GM21723 (cell line): ENCODE measurements at regions not wholly inside any gene's neighbourhood (a gene's known extent, or its start where the extent isn't known, plus 50 kb on each side); places are given as distances from the start of the nearest gene placed in this dataset.
"Not testable (repeated sequence)": the region's sequence is repeated elsewhere in the genome, so short reads cannot be mapped to it uniquely, and the experiment has no call there.

Experiments used
- ATAC-seq: cut with Tn5 transposase; IDR thresholded peaks from one replicate; pipeline ENCODE4 v1.9.1; 2021; ENCODE audit warnings: mild to moderate bottlenecking, moderate library complexity; ENCODE audit not compliant: unreplicated experiment

DNA sequence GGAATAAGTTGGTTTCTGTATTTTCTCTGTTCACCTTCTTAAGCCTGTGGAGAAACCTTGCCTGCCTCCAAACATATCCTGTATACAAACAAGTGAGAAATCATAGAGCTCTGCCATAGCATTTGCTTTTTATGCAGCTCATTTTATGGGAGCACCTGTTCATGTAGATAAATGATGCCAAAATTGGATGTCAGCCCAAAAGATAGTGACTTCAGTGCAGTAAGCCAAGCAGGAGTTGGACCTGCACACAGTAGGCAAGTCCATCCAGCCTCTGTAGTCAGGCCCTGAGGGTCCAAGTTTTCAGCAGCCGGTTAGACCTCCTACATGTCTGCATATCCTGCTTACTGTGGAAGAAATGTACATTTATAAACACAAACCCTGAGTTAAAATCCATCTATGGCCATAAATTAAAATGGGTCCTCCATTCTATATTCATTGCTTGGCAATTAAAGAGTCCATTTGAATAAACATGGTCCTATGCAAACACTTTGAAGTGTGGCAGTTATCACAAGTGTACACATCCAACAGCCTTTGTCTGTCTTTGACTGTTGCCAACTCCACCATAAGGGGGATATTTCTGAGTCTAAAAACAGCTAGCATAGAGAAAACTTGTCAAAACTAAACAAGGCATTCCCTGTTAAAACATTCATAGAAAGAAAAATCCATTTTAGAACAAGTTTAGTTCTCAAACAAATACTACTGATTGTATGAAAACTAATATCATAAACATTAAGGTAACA lies 847.8 kb downstream of the RPS29 start:
- no peak for ATAC-seq

DNA sequence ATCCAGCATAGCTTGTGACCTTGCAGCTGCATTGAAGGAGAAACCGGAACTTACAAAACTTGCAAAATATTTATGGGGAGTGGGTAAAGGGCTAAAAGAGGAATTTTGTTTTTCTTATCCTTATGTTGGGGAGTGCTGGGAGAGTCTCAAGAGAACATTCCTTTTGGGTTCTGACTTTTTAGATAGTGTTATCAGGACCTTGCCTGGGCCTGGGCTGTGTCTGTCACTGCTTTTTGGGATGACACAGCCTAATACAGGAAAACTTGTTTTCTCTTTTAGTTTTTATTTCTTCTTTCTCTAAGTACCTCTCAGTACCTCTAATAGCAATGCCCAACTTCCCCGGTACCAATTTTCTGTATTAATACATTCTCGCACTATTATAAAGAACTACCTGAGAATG lies 850.6 kb downstream of the RPS29 start:
- no peak for ATAC-seq

DNA sequence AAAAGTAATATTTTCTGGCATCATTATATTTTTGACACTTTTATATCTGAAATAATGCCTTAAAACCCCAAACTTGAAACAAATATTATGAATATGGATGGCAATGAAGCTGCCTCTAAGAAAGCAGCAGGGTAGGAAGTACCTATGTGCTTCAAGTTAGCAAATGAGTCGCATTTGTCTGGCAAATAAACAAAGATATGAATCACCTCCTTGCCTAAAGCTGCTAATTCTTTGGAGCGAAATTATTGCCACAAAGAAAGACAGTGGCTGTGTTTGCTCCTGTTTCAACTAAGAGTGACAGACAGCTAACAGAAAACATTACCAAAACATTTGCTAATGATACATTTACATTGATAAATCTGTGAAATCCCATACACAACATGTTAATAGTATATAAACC lies 854.9 kb downstream of the RPS29 start:
- ATAC-seq: no peak

DNA sequence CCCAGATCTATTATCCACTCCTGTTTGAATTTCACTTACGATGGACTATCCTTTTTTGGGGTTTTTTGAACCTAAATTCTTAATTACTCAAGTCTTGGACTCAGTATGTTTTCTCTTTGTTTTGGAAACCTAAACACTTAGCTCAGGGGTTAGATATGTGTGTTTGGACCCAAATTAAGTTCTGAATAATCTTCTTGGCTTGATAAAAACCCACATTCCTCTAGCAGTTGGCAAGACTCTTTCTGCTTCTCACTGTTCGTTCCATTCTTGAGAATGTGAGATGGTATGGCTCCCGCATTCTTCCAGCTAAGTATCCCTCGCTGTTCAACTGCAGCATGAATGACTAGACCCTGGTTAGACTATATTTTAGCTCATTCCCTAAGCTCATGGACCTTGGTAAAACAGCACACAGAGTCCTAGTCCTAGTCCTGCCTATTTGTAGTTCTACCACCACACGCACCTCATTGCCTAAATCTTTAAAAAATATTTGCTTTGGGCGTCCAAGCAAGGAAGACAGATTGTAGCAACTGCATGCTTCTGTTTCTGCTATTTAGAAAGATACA lies 860.0 kb downstream of the RPS29 start:
- ATAC-seq: no peak

DNA sequence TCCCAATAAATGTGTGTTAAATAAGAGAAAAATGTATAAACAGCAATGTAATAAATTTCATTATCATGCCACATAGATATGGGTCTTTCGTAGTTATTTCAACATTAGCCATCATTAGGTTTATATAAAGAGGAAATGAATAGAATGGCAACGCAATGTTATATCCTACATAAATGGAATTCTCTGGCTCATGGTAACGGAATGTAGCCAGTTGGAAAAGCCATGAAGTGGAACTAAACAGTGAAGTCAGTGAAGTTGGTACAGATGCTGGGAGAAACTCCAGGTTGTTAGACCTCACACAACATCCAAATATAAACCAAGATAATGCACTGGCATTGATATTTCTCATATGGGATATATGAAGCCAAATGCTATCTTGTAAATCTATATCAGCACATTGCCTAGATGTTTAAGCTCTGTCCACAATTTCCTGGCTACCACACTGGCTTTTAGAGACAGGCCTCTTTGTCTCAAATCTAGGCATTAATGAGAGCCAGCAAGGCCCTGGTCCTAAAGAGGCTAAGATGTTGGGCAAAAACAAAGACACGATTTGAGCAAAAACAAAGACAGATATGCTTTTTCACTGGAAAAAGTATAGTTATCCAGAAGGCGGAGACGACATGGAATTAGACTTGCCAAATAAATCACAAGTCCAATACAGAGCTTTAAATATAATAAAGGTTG lies 861.0 kb downstream of the RPS29 start:
- ATAC-seq: no peak

DNA sequence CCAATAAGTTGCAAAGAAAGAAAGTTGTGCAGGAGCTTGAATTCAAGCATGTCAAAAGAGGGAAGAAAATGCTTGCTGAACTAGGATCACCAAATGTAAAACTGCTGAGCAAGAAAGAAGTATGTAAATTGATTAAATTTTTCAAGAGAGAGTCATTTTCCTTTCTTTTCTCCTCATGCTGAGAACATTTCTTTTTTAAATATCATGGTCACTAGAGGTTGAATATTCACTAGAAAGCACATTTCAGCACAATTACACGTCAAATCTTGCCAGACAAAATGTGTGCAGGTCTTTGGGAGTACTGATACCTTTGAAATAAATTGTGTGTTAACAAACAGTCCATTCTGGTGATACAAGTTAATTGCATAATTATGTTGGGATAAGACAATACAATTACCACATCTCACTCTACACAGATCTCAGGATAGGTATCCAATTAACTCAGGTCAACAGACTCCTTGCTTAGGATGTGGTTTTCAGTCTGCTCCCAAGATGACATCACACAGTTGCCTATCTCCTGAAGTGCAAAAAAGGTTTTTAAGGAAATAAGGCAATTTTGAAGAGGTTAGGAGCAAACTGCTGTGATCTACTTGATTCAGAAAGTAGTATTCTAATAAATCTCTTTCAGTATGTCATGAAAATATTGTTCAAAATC lies 862.2 kb downstream of the RPS29 start:
- no peak for ATAC-seq

DNA sequence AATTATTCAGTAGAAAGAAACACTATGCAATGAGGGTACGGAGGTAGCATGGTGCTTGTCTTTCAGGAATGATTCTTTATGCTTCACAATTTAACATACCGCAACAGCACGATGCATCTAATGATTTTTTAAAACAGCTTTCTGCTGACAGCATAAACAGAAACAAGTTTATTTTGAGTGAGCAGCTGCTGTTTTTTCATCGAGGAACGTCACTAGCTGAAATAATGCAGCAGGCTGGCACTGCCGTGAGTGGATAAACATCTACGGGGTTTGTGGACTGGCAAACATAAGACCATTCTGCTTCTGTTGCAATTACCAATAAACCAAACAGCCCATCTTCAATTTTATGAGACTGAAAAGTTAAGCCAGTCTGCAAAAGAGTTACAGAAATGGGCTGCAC lies 871.8 kb downstream of the RPS29 start:
- no peak for ATAC-seq

DNA sequence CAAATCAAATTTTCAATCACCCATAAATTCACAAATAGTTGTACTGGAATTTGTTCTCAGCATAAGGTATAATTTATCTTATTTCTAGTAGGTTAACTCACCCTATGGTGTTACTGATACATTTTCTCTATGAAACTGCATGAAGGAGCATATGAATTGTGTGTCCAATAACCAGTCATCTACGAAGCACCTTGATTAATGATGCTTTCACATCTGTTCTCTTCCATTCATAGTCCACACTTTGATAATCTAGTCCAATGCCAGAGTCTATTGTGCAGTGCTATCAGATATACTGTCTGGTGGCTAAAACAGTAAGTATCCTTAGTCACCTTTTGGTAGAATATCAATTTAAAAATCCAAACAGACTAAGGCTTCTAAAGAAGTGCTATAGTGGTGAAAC lies 876.0 kb downstream of the RPS29 start:
- no peak for ATAC-seq

DNA sequence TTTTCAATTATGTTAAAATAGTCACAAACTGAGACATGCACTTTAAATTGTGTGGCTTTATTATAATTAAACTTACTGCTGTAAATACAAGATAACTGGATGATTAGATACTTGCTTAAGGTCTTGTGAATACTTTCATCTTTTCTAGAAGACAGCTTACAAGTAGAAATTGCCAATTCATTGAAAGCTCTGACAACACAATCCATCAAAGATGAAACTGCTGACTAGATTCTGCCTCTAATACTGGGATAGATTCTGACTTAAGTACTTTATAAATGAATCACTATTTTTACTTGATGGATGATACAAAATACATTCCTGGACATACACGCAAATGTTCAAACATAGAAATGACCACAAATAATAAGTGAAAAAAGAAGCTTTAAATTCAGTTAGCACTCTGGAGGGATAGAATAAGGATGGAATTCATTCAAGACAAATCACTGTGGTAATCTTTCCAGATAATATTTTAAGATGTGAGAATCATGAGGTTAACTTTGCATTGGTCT lies 876.8 kb downstream of the RPS29 start:
- no peak for ATAC-seq

DNA sequence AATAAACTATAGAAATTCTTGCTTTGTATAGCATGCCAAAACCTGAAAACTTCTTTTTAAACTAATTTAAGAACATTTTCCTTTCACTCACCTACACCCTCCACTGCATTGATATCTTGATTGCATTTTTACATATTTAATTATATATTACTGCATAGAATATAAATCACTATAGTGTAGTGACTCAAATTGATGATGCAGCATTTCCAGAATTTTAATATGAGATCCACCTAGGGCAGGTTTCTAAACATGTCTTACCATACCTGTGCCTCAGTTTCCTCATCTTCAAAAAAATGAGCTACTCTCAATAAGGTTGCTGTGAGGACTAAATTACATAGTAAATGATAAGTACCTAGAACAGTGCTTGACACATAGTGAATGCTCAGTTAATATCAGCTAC lies 881.5 kb downstream of the RPS29 start:
- ATAC-seq: no peak

DNA sequence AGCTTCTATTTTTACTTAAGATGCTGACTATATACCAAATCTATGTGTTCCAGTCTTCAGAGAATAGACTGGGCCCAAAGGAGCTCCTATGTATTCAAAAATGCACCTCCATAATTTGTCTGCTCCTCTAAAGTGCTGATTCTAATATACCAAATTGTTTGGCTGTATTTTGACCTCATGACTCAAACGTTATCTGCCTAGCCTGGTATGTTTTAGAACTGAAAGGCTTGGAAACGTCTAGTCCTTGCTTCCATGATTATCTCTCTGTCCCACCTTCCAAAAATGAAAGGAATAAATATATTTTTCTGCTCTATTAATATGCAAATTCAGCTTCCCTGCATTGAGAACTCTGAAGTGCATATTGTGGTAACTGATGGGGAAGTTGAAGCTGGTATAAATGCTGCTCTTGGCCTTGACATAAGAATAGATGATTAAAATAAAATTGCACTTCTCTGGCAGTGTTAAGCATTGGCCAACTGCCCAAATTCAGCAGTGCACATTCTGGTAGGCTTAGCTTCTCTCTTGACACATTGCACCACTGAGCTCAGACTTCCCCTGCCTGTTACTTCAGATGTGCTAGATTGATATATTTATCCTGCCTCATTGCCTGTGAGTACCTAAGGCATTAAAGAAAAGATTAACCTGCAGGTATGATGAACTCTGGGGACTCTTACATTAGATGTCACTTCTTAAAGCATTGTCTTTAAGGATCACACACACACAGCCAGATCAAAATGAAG lies 882.3 kb downstream of the RPS29 start:
- no peak for ATAC-seq

DNA sequence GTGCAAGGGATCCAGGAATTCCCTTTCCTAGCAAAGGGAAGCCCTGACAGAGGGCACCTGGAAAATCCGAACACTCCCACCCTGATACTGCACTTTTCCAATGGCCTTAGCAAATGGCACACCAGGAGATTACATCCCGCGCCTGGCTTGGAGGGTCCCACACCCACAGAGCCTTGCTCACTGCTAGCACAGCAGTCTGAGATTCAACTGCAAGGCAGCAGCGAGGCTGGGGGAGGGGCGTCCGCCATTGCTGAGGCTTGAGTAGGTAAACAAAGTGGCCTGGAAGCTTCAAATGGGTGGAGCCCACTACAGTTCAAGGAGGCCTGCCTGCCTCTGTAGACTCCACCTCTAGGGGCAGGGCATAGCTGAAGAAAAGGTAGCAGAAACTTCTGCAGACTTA lies 888.8 kb downstream of the RPS29 start:
- not testable (repeated sequence) for ATAC-seq

DNA sequence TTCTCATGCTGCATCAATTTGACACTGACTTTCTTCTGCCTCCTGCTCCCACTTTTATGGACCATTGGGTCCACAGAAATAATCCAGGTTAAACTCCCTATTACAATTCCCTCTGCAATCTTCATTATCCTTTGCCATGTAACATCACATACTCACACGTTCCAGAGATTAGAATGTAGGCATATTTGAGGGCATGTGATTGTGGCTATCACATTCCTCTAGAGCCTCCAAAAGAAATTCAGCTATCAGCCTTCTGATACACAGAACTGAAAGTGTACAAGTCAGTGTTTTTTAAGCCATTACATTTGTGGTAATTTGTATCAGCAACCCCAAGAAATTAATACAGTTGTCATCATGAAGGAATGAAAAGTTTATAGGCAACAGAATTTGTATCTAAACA lies 892.4 kb downstream of the RPS29 start:
- no peak for ATAC-seq

DNA sequence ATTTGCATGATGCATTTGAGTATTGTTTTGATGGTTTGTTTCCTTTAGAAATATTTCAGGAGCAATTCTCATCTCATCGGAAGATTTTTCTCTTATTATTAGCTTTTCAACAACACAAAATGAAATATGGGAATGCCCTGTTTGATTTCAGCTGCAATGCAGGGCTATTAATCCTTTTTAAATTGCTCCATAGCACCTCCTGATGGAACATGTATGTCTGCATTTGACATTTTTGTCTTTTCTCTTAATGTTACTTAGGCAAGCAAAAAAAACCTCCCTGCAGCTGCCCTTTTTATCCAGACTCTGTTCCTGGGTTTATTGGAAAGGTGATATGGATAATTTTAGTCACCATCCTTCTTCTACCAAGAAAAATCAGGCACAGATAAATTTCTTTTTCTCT lies 895.8 kb downstream of the RPS29 start:
- ATAC-seq: no peak

DNA sequence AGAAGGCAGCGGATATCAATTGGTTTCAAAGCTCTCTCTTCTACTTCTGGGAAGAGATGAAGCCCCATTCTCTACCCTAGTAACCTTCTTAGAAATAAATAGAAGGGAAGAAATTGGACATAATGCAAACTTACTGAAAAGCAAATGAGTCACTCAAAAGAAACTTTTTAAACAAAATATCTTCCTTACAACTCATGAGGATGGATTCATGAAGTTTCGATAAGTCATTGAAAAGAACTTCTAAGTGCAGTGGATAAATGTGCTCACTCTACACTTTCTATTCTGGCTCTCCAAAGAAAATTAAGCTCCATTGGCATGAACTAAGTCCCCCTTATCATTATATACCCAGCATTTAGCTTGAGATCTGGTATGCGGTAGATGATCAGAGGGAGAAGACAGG lies 899.5 kb downstream of the RPS29 start:
- ATAC-seq: no peak

DNA sequence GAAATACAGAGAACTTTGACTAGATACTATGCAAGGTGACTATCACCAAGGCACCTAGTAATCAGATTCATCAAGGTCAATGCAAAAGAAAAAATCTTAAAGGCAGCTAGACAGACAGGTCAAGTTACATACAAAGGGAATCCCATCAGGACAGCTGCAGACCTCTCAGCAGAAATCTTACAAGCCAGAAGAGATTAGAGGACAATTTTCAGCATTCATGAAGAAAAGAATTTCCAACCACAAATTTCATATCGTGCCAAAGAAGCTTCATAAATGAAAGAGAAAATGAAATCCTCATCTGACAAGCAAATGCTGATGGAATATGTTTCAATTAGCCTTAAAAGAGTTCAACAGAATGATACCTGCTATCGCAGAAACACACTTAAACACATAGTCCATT lies 913.7 kb downstream of the RPS29 start:
- ATAC-seq: no peak

DNA sequence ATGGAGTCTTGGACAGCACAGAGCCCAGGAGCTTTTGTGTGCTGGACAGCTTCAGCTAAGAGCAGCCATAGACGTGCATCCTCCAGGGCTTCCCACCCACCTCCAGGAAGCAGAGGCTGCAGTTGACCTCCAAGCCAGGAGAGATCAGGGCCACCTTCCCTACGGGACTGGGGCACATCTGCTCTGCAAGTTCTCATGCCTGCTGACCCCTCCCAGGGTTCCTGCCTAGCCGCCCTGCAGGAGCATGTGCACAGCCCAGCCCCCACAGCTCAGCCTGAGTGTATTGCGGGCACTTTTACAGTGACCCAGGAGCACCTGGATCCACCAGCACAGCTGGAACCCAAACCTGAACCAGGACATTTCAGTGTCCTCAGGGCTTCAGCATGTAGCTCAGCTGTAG lies 915.2 kb downstream of the RPS29 start:
- no peak for ATAC-seq

DNA sequence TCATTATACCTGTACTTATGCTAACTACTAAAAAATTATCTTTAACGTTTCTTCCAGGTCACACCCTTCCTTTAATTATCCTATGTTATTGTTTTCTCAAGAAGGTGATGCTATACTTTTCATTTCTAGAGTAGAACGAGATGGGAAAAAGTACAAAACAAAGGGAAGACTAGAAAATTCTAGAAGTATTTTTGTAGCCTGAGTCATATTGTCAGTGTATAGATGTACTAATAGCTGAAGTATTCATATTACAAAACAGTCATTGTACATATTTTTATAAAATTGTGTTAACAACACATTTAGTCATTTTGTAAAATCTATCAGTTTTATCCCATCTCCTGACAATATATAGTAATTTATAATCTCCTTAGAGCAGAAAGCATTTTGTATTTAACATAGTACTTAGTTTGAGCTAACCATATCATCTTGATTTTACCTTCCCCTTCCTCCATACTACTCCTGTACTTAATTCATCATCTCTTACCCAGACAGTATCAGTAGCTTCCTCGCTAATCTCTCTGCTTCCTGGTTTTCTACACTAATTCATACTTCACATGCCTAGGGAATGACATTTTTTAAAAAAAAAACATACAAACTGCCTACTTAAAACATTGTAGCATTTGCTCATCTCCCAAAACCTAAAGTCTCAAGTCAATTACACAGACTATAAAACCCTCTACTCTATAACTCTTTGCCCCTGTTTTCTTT lies 920.9 kb downstream of the RPS29 start:
- ATAC-seq: no peak

DNA sequence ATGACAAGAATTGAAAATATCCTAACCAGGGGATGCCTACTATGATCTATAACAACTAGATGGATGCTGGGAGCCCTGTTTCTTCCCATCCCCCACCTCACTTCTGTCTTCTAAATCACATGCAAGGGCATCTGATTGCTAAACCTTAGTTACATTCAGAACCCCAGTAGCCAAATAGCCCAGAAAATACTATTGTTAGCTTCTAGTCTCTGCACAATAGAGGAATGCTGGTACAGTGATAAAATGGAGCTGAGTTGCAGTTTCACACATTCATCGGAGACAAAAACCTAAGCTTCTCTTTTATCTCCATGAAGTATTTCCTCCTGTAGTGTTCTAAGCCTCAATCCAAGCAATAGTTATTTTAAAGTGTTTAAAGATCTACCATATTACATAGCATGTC lies 942.9 kb downstream of the RPS29 start:
- no peak for ATAC-seq

DNA sequence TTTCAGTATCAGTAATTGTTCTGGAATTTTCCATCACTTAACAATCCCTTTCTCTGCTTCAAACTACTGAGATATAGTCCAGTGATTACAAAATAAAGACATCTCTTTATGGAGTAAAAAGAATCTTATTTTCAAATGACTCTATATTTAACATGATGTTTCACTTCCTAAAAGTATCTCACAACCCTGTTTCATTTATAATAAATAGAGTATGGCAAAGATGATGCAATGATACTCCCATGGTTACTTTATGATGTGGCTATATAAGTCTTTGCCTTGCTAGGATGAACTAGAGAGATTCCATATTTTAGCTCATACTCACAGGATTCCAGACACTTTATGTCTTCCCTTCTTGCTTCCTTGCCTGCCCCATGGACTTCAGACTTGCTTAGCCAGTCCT lies 953.5 kb upstream of the MDGA2 start:
- no peak for ATAC-seq
